Astrocyte of the spinal cord (primary cell): ENCODE measurements at regions not wholly inside any gene's neighbourhood (a gene's known extent, or its start where the extent isn't known, plus 50 kb on each side); places are given as distances from the start of the nearest gene placed in this dataset.
"Not testable (repeated sequence)": the region's sequence is repeated elsewhere in the genome, so short reads cannot be mapped to it uniquely, and the experiment has no call there.

Experiments used
- DNase-seq: peaks from one replicate; pipeline ENCODE4 v3.0.0; 2011; ENCODE audit warnings: low read depth, low spot score
- H3K4me3 ChIP-seq: 2 replicates; pipeline ENCODE4 v1.5.1; 2011; ENCODE audit warnings: low read depth, mild to moderate bottlenecking, low read length, moderate library complexity
- CTCF ChIP-seq: IDR thresholded peaks from 2 replicates; pipeline ENCODE4 v1.5.1; 2012; ENCODE audit warnings: low read depth, mild to moderate bottlenecking, low read length, inconsistent platforms
- in situ Hi-C: cut with HindIII; loops from 2 replicates; pipeline ENCODE4 v1.10.0; 2017; ENCODE audit warnings: low sequenced_read_pairs

- no peak overlapping the region for H3K4me3 ChIP-seq
- no peak for DNase-seq
- in situ Hi-C loops: no loop called here
- no peak for TF ChIP-seq CTCF
Measured at GRCh38 chr4:188661502-188661901, 522.3 kb downstream of the TRIML1 start.

DNA sequence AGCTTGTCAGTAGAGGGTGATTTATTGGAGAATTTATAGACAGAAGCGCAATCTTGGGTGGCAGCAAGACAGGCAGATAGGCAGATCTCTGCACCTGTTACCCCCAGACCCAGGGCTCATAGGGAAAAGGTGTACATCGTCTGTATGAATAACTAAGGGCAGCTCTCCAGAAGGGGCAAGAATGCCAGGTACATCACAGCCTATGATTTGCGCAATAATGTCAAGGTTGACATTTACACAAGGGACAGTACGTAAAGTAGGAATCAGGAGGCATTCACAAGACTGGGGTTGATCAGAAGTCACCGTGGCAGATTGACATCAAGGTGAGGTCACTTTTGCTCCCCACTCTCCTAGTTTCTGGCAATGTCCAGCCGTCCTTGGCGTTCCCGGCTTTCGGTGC lies 524.1 kb downstream of the TRIML1 start:
- DNase-seq: no peak
- in situ Hi-C loops: no loop called here
- TF ChIP-seq CTCF: no peak
- no peak overlapping the region for H3K4me3 ChIP-seq

GRCh38 chr4:188665491-188666457 lies 526.5 kb downstream of the TRIML1 start:
- in situ Hi-C loops: no loop called here
- no peak for TF ChIP-seq CTCF
- H3K4me3 ChIP-seq: no peak overlapping the region
- no peak for DNase-seq

DNA sequence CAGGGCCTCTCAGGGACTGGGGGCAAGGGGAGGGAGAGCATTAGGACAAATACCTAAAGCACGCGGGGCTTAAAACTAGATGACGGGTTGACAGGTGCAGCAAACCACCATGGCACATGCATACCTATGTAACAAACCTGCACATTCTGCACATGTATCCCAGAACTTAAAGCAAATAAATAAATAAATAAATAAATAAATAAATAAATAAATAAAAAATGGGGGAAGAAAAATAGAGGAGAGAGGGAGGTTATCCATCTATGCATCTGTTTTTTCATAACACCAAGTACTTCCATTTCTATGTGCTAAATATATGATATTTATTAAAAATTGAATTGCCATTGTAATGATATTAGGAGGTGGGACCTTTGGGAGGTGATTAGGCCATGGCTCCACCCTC lies 539.5 kb downstream of the TRIML1 start:
- in situ Hi-C loops, DNase-seq, H3K4me3 ChIP-seq: not testable (repeated sequence)

DNA sequence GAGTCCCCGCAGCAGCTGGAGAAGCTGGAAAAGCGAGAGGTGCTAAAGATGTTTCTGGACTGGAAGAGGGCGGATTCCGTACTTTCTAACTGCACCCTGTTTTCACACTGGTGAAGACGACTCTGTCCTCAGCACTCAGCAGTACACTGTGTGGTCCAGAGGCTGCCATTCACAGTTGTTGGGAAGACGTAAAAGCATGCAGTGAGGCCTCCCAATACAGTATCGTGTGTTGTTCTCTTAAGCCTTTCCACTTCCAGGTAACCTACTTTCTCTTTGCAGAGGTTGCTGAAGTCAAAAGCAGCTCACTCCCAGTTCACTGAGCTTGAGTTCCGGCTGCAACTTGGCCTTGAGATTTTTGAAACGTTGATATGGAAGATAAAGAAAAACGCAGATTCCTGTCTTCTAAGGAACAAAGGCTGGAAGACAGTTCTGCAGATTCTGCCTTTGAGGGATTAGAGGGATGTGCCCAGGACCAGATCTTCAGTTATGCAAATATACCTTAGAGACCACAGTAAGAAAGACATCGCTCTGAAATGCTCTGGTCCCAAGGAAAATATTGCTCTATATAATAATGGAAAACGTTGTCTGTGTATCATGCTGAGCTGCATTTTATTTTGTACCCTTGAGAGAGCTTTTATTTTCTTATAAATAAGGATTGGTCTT lies 540.9 kb downstream of the TRIML1 start:
- no peak overlapping the region for H3K4me3 ChIP-seq
- TF ChIP-seq CTCF: no peak
- in situ Hi-C loops: no loop called here
- DNase-seq: no peak

DNA sequence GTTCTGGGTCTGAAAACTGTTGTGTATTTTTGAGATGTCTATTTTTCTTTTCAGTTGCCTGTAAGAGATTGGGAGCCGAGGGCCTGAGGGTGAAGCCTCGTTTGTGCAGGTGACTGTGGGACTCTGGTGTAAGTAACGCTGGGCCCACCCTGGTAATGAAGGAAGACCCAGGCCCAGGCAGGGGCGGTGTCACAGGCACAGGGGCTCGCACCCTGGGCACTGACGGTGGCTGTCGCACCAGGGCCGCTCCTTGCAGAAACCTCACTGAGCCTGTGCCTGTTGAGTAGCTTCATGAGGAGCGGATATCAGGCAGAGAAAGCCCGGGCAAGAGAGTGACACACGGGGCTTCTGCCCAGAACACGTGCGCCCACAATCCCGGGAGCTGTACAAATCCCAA lies 541.4 kb downstream of the TRIML1 start:
- no peak for TF ChIP-seq CTCF
- DNase-seq: no peak
- in situ Hi-C loops: no loop called here
- no peak overlapping the region for H3K4me3 ChIP-seq

DNA sequence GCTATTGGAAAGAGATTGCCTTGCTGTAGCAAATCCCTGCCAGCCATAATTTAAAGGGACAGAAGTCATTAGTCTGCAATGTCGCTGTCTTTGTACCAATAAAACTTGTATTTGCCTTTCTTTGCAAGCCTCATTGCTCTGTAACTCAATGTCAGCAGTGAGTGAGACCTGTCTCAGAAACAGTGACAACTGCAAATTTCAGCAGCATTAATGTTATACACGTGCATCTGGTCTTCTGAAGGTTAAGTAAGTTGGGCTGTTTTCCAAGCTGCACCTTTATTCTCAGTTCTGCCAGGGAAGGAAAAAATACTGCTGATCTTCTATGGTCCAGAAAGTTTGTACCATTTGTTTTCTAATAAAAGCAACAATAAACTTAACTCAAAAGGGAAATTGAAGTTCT lies 543.1 kb downstream of the TRIML1 start:
- TF ChIP-seq CTCF: no peak
- no peak overlapping the region for H3K4me3 ChIP-seq
- in situ Hi-C loops: no loop called here

More for the DNA sequence above, 543.1 kb downstream of the TRIML1 start:
- no peak for DNase-seq
